ENCODE measurements at regions not wholly inside any gene's neighbourhood (a gene's known extent, or its start where the extent isn't known, plus 50 kb on each side); places are given as distances from the start of the nearest gene placed in this dataset.

GRCh38 chr16:76942089-76942488 lies 248.9 kb upstream of the MON1B start:
- TF ChIP-seq CTCF (IDR thresholded peaks at IDR 0.05; ENCODE audit: low read length) = no peak
- TF ChIP-seq EZH2 (IDR thresholded peaks at IDR 0.05; ENCODE audit: borderline replicate concordance, low read length) = no peak

All from OCI-LY1 (cell line).